ENCODE measurements at regions not wholly inside any gene's neighbourhood (a gene's known extent, or its start where the extent isn't known, plus 50 kb on each side); places are given as distances from the start of the nearest gene placed in this dataset.

DNA sequence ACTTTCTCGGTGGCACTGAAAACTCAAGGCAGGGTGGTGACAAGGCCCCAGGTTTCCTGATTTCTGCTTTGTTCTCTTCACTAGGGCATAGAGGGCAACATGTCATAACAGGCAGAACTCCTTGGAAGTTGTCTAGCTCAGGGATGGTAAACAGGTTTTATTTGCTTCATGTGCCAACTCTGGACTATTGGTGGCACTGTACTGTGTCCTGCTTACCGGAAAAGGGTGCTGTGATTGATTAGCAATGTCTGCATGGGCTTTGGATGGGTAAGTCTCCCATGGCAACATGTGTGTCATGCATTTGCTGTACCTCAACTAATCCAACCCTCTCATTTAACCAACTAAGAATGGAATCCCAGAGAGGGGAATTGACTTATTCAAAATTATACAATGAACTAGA is 70.7 kb upstream of the USP24 start:
- TF ChIP-seq POLR2A (IDR thresholded peaks at IDR 0.05; ENCODE audit: control extremely low read depth in 1 of 2, low read depth in 2 of 2, low read length in 2 of 2) = no peak
- TF ChIP-seq CEBPB (IDR thresholded peaks at IDR 0.05; ENCODE audit: low read depth, low read length) = no peak
- TF ChIP-seq RXRA (IDR thresholded peaks at IDR 0.05; ENCODE audit: insufficient read depth, low read depth, low read length) = no peak
- no peak for TF ChIP-seq EZH2 (IDR thresholded peaks at IDR 0.05; ENCODE audit: low read depth, low read length, severe bottlenecking)
- TF ChIP-seq, protein P1, sequence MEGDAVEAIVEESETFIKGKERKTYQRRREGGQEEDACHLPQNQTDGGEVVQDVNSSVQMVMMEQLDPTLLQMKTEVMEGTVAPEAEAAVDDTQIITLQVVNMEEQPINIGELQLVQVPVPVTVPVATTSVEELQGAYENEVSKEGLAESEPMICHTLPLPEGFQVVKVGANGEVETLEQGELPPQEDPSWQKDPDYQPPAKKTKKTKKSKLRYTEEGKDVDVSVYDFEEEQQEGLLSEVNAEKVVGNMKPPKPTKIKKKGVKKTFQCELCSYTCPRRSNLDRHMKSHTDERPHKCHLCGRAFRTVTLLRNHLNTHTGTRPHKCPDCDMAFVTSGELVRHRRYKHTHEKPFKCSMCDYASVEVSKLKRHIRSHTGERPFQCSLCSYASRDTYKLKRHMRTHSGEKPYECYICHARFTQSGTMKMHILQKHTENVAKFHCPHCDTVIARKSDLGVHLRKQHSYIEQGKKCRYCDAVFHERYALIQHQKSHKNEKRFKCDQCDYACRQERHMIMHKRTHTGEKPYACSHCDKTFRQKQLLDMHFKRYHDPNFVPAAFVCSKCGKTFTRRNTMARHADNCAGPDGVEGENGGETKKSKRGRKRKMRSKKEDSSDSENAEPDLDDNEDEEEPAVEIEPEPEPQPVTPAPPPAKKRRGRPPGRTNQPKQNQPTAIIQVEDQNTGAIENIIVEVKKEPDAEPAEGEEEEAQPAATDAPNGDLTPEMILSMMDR (IDR thresholded peaks at IDR 0.05; ENCODE audit: control extremely low read depth in 1 of 3, insufficient read depth in 1 of 3, low read depth in 1 of 3, low read length in 3 of 3) = no peak
- TF ChIP-seq ASH2L (IDR thresholded peaks at IDR 0.05; ENCODE audit: low read length) = no peak
- TF ChIP-seq, protein P2, sequence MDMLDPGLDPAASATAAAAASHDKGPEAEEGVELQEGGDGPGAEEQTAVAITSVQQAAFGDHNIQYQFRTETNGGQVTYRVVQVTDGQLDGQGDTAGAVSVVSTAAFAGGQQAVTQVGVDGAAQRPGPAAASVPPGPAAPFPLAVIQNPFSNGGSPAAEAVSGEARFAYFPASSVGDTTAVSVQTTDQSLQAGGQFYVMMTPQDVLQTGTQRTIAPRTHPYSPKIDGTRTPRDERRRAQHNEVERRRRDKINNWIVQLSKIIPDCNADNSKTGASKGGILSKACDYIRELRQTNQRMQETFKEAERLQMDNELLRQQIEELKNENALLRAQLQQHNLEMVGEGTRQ (IDR thresholded peaks at IDR 0.05; ENCODE audit: low read length) = no peak
- no peak for TF ChIP-seq CBX5 (IDR thresholded peaks at IDR 0.05; ENCODE audit: low read depth, low read length)
